ENCODE measurements at regions not wholly inside any gene's neighbourhood (a gene's known extent, or its start where the extent isn't known, plus 50 kb on each side); places are given as distances from the start of the nearest gene placed in this dataset.
A peak's percentile ranks its signal among the peaks of the same experiment; 100 is the strongest.

DNA sequence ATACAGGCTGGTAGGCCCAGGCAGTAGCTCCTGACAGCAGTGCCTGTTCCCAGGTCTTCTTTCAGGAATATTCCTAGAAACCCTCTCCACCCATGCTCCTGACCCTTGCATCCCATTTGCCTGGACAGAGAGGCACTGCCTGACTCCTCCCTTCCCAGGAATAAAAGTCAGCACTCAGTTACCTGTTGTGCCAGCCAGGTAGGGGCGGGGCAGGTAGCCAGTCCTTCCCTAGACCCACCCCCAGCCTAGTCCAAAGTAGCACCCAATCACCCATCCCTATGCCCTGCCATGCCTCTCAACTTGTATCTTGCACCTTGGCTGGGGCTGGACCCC, 129.9 kb downstream of the MRPL14 start:
- Histone ChIP-seq H3K4me3 (no peak overlapping the region), H3K27me3 (no peaks in the 10 kb centered on the region), H3K9me3 (no peaks in the 10 kb centered on the region), H3K4me1 (peaks cover 20 to 29% of the 10 kb centered on the region in 2 donors), H3K36me3 (no peaks in the 10 kb centered on the region), H3K27ac (peak overlapping the region in 2 of 4 donors; percentile 99 to 100)
- intact Hi-C loops (cut with DNase I; ENCODE audit: low total_unique reads) = no loop called here
- no peak for TF ChIP-seq POLR2A (IDR thresholded peaks at IDR 0.05)
- TF ChIP-seq, protein P1, sequence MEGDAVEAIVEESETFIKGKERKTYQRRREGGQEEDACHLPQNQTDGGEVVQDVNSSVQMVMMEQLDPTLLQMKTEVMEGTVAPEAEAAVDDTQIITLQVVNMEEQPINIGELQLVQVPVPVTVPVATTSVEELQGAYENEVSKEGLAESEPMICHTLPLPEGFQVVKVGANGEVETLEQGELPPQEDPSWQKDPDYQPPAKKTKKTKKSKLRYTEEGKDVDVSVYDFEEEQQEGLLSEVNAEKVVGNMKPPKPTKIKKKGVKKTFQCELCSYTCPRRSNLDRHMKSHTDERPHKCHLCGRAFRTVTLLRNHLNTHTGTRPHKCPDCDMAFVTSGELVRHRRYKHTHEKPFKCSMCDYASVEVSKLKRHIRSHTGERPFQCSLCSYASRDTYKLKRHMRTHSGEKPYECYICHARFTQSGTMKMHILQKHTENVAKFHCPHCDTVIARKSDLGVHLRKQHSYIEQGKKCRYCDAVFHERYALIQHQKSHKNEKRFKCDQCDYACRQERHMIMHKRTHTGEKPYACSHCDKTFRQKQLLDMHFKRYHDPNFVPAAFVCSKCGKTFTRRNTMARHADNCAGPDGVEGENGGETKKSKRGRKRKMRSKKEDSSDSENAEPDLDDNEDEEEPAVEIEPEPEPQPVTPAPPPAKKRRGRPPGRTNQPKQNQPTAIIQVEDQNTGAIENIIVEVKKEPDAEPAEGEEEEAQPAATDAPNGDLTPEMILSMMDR (IDR thresholded peaks at IDR 0.05 in 4 of 5, conservative IDR thresholded peaks at IDR 0.05 in 1 of 5) = no peak
- DNase-seq (peak in 1 of 2 donors; percentile 11), ATAC-seq (no peak)
- in situ Hi-C loops (cut with MboI; ENCODE audit: low sequenced_read_pairs in 4 of 4) = no loop called here

DNA sequence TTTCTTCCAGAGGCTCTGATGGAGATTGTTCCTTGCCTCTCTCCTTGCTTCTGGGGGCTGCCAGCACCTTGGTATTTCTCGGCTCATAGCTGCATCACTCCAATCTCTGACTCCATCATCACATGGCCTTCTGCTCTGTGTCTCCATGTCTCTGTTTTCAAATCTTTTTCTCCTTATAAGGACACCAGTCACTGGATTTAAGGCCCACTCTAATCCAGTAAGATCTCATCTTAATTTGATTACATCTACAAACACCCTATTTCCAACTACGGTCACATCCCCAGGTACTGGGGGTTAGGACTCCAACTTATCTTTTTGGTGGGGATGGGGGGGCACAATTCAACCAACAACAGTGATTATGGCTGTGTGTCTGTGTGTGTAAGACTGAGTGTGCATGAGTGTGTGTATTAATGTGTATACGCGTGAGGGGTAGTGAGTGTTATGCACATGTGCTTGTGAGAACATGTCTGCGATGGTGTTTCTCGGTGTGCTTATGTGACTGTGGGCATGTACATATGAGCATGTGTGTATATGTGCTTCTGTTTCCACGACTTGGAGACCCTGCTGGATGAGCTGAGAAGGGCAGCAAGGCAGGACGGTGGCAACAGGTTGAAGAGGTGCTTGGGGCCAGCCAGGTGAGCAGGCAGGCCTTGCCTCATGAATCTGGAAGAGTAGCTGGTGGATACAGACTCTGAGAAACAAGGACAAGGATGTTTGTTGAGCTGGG, 130.5 kb downstream of the MRPL14 start:
- H3K4me3 ChIP-seq = no peak overlapping the region
- no peaks in the 10 kb centered on the region for H3K9me3 ChIP-seq
- no peaks in the 10 kb centered on the region for H3K27me3 ChIP-seq
- peak in 1 of 2 donors; percentile 7 for DNase-seq
- TF ChIP-seq, protein P1 (IDR thresholded peaks at IDR 0.05 in 4 of 5, conservative IDR thresholded peaks at IDR 0.05 in 1 of 5) = no peak
- no peak for TF ChIP-seq POLR2A (IDR thresholded peaks at IDR 0.05)
- peaks cover 25 to 29% of the 10 kb centered on the region in 2 donors for H3K4me1 ChIP-seq
- in situ Hi-C loops (cut with MboI; ENCODE audit: low sequenced_read_pairs in 4 of 4) (no loop called here), intact Hi-C loops (cut with DNase I; ENCODE audit: low total_unique reads) (no loop called here)
- no peaks in the 10 kb centered on the region for H3K36me3 ChIP-seq
- peak overlapping the region in 3 of 4 donors; percentile 99 to 100 (median 99) for H3K27ac ChIP-seq
- ATAC-seq = no peak

DNA sequence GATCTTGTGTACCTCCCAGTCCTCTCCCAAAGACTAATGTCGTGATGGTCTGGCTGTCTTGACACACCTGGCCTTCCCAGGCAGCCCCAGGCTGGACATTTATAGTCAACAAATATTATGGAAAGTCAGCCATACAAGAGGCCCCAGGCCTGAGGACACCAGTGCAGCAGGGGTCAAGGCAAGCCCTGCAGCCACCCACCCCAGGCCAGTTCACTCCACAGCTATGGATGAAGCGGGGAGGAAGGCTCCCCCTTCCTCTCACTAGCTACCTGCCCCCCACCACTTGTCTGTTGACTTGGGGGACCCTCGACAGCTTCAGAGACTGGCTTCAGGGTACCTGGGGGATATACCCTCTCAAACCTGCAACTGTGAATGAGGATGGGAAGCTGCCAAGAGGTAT, 132.1 kb downstream of the MRPL14 start:
- no peak for DNase-seq

DNA sequence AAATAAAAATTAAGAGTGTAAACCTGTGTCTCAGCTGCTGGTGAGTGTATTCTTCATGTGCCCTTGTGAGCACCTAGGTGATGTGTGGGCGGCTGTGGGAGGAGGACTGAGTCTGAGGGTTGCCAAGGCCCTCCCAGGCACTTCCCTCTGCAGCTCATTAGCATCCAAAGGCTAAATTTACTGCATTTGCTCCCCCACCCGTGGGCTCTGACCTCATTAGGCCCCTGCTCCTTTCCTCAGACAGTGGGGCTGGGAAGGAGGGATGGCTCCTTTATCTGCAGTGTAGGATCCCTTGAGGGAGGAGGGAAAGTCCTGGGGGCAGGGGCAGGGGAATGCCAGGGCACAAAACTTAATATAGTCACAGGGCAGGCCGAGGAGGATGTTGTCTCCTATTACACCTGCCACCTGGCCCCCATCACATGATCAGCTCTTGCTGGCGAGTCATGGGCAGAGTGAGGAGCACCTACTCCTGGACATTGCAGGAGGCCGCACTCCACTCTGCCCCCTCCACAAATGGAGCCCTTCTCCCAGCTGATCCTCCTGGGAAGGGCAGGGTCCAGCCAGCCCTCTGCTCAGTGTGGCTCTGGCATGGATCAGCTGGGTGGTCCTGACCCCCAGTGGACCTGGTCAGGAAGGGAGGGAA, 133.2 kb downstream of the MRPL14 start:
- ATAC-seq = peak; percentile 13 to 15
- DNase-seq = peak; percentile 73 to 90
- Histone ChIP-seq H3K4me3 (no peak overlapping the region), H3K4me1 (peaks cover 49 to 56% of the 10 kb centered on the region in 2 donors), H3K27me3 (no peaks in the 10 kb centered on the region), H3K36me3 (no peaks in the 10 kb centered on the region), H3K27ac (peak overlapping the region; percentile 90 to 100 (median 99)), H3K9me3 (no peaks in the 10 kb centered on the region)
- TF ChIP-seq POLR2A (IDR thresholded peaks at IDR 0.05) = peak; percentile 56 to 66
- TF ChIP-seq, protein P1 (IDR thresholded peaks at IDR 0.05 in 4 of 5, conservative IDR thresholded peaks at IDR 0.05 in 1 of 5) = no peak
- in situ Hi-C loops (cut with MboI; ENCODE audit: low sequenced_read_pairs in 4 of 4) = no loop called here
- intact Hi-C loops (cut with DNase I; ENCODE audit: low total_unique reads) = loop anchor here (1.0 to 5.0 kb wide), 3 partner anchors 8 to 233 kb away; no protein-coding TSS in a partner anchor

More for the DNA sequence above, 132.1 kb downstream of the MRPL14 start:
- intact Hi-C loops (cut with DNase I; ENCODE audit: low total_unique reads) = no loop called here
- no peaks in the 10 kb centered on the region for H3K27me3 ChIP-seq
- in situ Hi-C loops (cut with MboI; ENCODE audit: low sequenced_read_pairs in 4 of 4) = no loop called here
- H3K36me3 ChIP-seq = no peaks in the 10 kb centered on the region
- H3K9me3 ChIP-seq = no peaks in the 10 kb centered on the region
- peaks cover 39 to 45% of the 10 kb centered on the region in 2 donors for H3K4me1 ChIP-seq
- H3K27ac ChIP-seq = peak overlapping the region; percentile 90 to 100 (median 99)
- ATAC-seq = no peak
- TF ChIP-seq, protein P1 (IDR thresholded peaks at IDR 0.05 in 4 of 5, conservative IDR thresholded peaks at IDR 0.05 in 1 of 5) = no peak
- TF ChIP-seq POLR2A (IDR thresholded peaks at IDR 0.05) = no peak
- no peak overlapping the region for H3K4me3 ChIP-seq
